ENCODE measurements at regions not wholly inside any gene's neighbourhood (a gene's known extent, or its start where the extent isn't known, plus 50 kb on each side); places are given as distances from the start of the nearest gene placed in this dataset.
"Not testable (repeated sequence)": the region's sequence is repeated elsewhere in the genome, so short reads cannot be mapped to it uniquely, and the experiment has no call there.

- no peak for DNase-seq (ENCODE audit: low spot score)
- intact Hi-C loops (cut with DNase I), result no loop called here
Observed at GRCh38 chr13:63311587-63311986, 1895.9 kb upstream of the PCDH20 start.

GRCh38 chr13:63308549-63309165 is 1893.0 kb upstream of the PCDH20 start:
- no peak for DNase-seq (ENCODE audit: low spot score)
- intact Hi-C loops (cut with DNase I), result no loop called here

GRCh38 chr13:63307228-63307627 is 1891.6 kb upstream of the PCDH20 start:
- DNase-seq (ENCODE audit: low spot score), result no peak
- intact Hi-C loops (cut with DNase I), result no loop called here

- DNase-seq (ENCODE audit: low spot score), result no peak
- intact Hi-C loops (cut with DNase I), result no loop called here
Observed at GRCh38 chr13:63305641-63306133, 1890.0 kb upstream of the PCDH20 start.

GRCh38 chr13:63304497-63304896 is 1888.8 kb upstream of the PCDH20 start:
- no peak for DNase-seq (ENCODE audit: low spot score)
- intact Hi-C loops (cut with DNase I), result no loop called here

- no peak for DNase-seq (ENCODE audit: low spot score)
- intact Hi-C loops (cut with DNase I), result no loop called here
Observed at GRCh38 chr13:63299866-63300394, 1884.3 kb upstream of the PCDH20 start.

GRCh38 chr13:63297163-63297562 is 1881.5 kb upstream of the PCDH20 start:
- intact Hi-C loops (cut with DNase I), result no loop called here
- DNase-seq (ENCODE audit: low spot score), result no peak

GRCh38 chr13:63291701-63292100 is 1876.1 kb upstream of the PCDH20 start:
- intact Hi-C loops (cut with DNase I), result no loop called here
- no peak for DNase-seq (ENCODE audit: low spot score)

GRCh38 chr13:63288576-63288975 is 1872.9 kb upstream of the PCDH20 start:
- no peak for DNase-seq (ENCODE audit: low spot score)
- intact Hi-C loops (cut with DNase I), result no loop called here

- DNase-seq (ENCODE audit: low spot score), result no peak
- intact Hi-C loops (cut with DNase I), result no loop called here
Observed at GRCh38 chr13:63287926-63288325, 1872.3 kb upstream of the PCDH20 start.

- intact Hi-C loops (cut with DNase I), result no loop called here
- no peak for DNase-seq (ENCODE audit: low spot score)
Observed at GRCh38 chr13:63285426-63285825, 1869.8 kb upstream of the PCDH20 start.

GRCh38 chr13:63279136-63279535 is 1863.5 kb upstream of the PCDH20 start:
- intact Hi-C loops (cut with DNase I), result no loop called here
- no peak for DNase-seq (ENCODE audit: low spot score)

- intact Hi-C loops (cut with DNase I), result no loop called here
- DNase-seq (ENCODE audit: low spot score), result no peak
Observed at GRCh38 chr13:63274772-63275171, 1859.1 kb upstream of the PCDH20 start.

- DNase-seq (ENCODE audit: low spot score), result no peak
- intact Hi-C loops (cut with DNase I), result no loop called here
Observed at GRCh38 chr13:63249411-63250187, 1834.0 kb upstream of the PCDH20 start.

- intact Hi-C loops (cut with DNase I); DNase-seq (ENCODE audit: low spot score): not testable (repeated sequence)
Observed at GRCh38 chr13:63236667-63237396, 1821.2 kb upstream of the PCDH20 start.

GRCh38 chr13:63218596-63218995 is 1802.9 kb upstream of the PCDH20 start:
- DNase-seq (ENCODE audit: low spot score); intact Hi-C loops (cut with DNase I): not testable (repeated sequence)

- intact Hi-C loops (cut with DNase I), result no loop called here
- no peak for DNase-seq (ENCODE audit: low spot score)
Observed at GRCh38 chr13:63209330-63210017, 1793.8 kb upstream of the PCDH20 start.

- no peak for DNase-seq (ENCODE audit: low spot score)
- intact Hi-C loops (cut with DNase I), result no loop called here
Observed at GRCh38 chr13:63208826-63209225, 1793.2 kb upstream of the PCDH20 start.

- no peak for DNase-seq (ENCODE audit: low spot score)
- intact Hi-C loops (cut with DNase I), result no loop called here
Observed at GRCh38 chr13:63206461-63206860, 1790.8 kb upstream of the PCDH20 start.

GRCh38 chr13:63201493-63201892 is 1785.8 kb upstream of the PCDH20 start:
- DNase-seq (ENCODE audit: low spot score), result no peak
- intact Hi-C loops (cut with DNase I), result no loop called here

All from cardiac septum (tissue), 1 donor.